ENCODE measurements at regions not wholly inside any gene's neighbourhood (a gene's known extent, or its start where the extent isn't known, plus 50 kb on each side); places are given as distances from the start of the nearest gene placed in this dataset.
A peak's percentile ranks its signal among the peaks of the same experiment; 100 is the strongest.

- TF ChIP-seq SOX6 (IDR thresholded peaks at IDR 0.05) (no peak), SOX6 (CRISPR knock-in tag; IDR thresholded peaks at IDR 0.05) (no peak), THAP8 (CRISPR knock-in tag; IDR thresholded peaks at IDR 0.05; ENCODE audit: borderline replicate concordance) (no peak), SP4 (CRISPR knock-in tag; IDR thresholded peaks at IDR 0.05) (no peak), KDM1A (CRISPR knock-in tag; IDR thresholded peaks at IDR 0.05) (no peak), ZNF781 (CRISPR knock-in tag; IDR thresholded peaks at IDR 0.05; ENCODE audit: borderline replicate concordance, not compliant biosample characterization) (no peak)
Observed at GRCh38 chr5:93993161-93993560, 251.8 kb upstream of the POU5F2 start (continued).

DNA sequence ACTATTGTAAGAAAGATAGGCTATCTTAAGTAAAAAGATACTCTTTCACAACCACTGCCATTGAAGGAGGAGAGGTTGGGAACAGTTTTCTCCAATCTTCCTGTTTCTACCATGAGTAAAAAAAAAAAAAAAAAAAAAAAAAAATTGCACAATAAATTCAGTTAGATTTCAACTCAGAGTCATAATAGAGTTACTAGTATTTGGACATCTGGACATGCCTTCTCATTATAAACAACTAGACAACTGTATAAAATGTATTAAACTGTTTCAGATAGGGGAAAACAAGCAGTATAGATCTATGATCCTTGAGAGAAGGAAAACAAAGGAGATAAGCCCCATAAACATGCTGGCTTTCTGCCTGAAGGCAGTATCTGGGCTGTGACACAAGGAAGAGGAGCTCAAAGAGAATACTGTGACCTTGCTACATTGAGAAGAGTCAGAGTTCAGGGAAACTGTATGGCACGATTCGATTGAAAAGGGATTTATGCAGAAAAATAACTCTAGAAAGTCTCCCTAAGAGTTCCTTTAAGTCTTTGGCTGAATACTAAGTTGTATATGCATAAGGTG lies 249.2 kb upstream of the POU5F2 start:
- in situ Hi-C loops (cut with HindIII; ENCODE audit: extremely low pct_ligation_motif_present, low pct_unique_long_range_greater_than_20kb), result no loop called here
- intact Hi-C loops (cut with micrococcal nuclease; ENCODE audit: unreplicated experiment), result no loop called here
- Histone ChIP-seq H3K9ac (ENCODE audit: insufficient read depth, low read depth, low read length) (no peak overlapping the region), H3K27ac (ENCODE audit: extremely low read length, insufficient read depth, low read length) (no peak overlapping the region), H2AFZ (ENCODE audit: low read length) (no peak overlapping the region), H3K79me2 (ENCODE audit: insufficient read depth, low read length) (no peaks in the 10 kb centered on the region), H3K4me3 (replicated peaks in 1 of 3; ENCODE audit: insufficient read depth in 1 of 3, low read depth in 2 of 3, low read length in 3 of 3) (no peak overlapping the region), H4K20me1 (ENCODE audit: insufficient read depth, low read length) (no peaks in the 10 kb centered on the region), H3K4me1 (ENCODE audit: insufficient read depth, low read length) (0 out of 2 replicates have a peak, but pooled peaks cover 6% of the 10 kb centered on the region), H3K36me3 (replicated peaks in 1 of 2; ENCODE audit: control insufficient read depth in 1 of 2, insufficient read depth in 2 of 2, low read length in 2 of 2) (no peaks in the 10 kb centered on the region), H3K4me2 (ENCODE audit: low read depth, low read length) (no peak overlapping the region), H3K27me3 (ENCODE audit: control insufficient read depth in 1 of 2, insufficient read depth in 2 of 2, low read length in 2 of 2) (no peaks in the 10 kb centered on the region), H3K9me3 (ENCODE audit: low read length) (no peaks in the 10 kb centered on the region)
- FAIRE-seq (no peak), ATAC-seq (peak; percentile 53; the same call in 2 of the 3 replicates), DNase-seq (ENCODE audit: low spot score) (no peak)
- WGBS (ENCODE audit: low lambda C conversion rate), result 68% methylated on average over 2 of the region's 2 CpGs
- ChIA-PET CTCF (ENCODE audit: low intra/inter-chr PET ratio, low total read pairs) (no interaction called here), POLR2A (no interaction called here)
- BruUV-seq (replicated peaks), result no TSS peak
- no peak for TF ChIP-seq SMAD1 (CRISPR knock-in tag; IDR thresholded peaks at IDR 0.05; ENCODE audit: borderline replicate concordance, low read depth)
- no peak for TF ChIP-seq MYNN (CRISPR knock-in tag; IDR thresholded peaks at IDR 0.05; ENCODE audit: low read depth)
- TF ChIP-seq ZNF747 (CRISPR knock-in tag; IDR thresholded peaks at IDR 0.05; ENCODE audit: borderline replicate concordance), result no peak
- TF ChIP-seq BCL6 (CRISPR knock-in tag; IDR thresholded peaks at IDR 0.05), result no peak
- TF ChIP-seq FOSL2 (CRISPR knock-in tag; IDR thresholded peaks at IDR 0.05), result no peak
- TF ChIP-seq ZNF629 (CRISPR knock-in tag; conservative IDR thresholded peaks at IDR 0.05), result no peak
- TF ChIP-seq MAFF (IDR thresholded peaks at IDR 0.05; ENCODE audit: low read depth, low read length), result no peak
- TF ChIP-seq SALL1 (CRISPR knock-in tag; IDR thresholded peaks at IDR 0.05), result no peak
- TF ChIP-seq ZBTB1 (CRISPR knock-in tag; IDR thresholded peaks at IDR 0.05; ENCODE audit: borderline replicate concordance), result no peak
- TF ChIP-seq SCMH1 (CRISPR knock-in tag; IDR thresholded peaks at IDR 0.05; ENCODE audit: borderline replicate concordance), result no peak
- no peak for TF ChIP-seq SRSF4 (IDR thresholded peaks at IDR 0.05; ENCODE audit: low read depth, low read length, poor library complexity, severe bottlenecking)
- TF ChIP-seq HNRNPUL1 (IDR thresholded peaks at IDR 0.05; ENCODE audit: low read depth, low read length), result no peak
- TF ChIP-seq, protein P1, sequence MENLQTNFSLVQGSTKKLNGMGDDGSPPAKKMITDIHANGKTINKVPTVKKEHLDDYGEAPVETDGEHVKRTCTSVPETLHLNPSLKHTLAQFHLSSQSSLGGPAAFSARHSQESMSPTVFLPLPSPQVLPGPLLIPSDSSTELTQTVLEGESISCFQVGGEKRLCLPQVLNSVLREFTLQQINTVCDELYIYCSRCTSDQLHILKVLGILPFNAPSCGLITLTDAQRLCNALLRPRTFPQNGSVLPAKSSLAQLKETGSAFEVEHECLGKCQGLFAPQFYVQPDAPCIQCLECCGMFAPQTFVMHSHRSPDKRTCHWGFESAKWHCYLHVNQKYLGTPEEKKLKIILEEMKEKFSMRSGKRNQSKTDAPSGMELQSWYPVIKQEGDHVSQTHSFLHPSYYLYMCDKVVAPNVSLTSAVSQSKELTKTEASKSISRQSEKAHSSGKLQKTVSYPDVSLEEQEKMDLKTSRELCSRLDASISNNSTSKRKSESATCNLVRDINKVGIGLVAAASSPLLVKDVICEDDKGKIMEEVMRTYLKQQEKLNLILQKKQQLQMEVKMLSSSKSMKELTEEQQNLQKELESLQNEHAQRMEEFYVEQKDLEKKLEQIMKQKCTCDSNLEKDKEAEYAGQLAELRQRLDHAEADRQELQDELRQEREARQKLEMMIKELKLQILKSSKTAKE (CRISPR knock-in tag; IDR thresholded peaks at IDR 0.05; ENCODE audit: borderline replicate concordance), result no peak
- TF ChIP-seq FOXO1 (CRISPR knock-in tag; IDR thresholded peaks at IDR 0.05), result no peak
- TF ChIP-seq ZNF570 (CRISPR knock-in tag; IDR thresholded peaks at IDR 0.05; ENCODE audit: borderline replicate concordance), result no peak
- no peak for TF ChIP-seq ZNF550 (CRISPR knock-in tag; IDR thresholded peaks at IDR 0.05; ENCODE audit: borderline replicate concordance)
- no peak for TF ChIP-seq HNF4G (IDR thresholded peaks at IDR 0.05; ENCODE audit: borderline replicate concordance, low read depth, low read length)
- no peak for TF ChIP-seq HNF4G (CRISPR knock-in tag; IDR thresholded peaks at IDR 0.05; ENCODE audit: borderline replicate concordance, low read depth)

Data from HepG2 (cell line).